ENCODE measurements at regions not wholly inside any gene's neighbourhood (a gene's known extent, or its start where the extent isn't known, plus 50 kb on each side); places are given as distances from the start of the nearest gene placed in this dataset.

DNA sequence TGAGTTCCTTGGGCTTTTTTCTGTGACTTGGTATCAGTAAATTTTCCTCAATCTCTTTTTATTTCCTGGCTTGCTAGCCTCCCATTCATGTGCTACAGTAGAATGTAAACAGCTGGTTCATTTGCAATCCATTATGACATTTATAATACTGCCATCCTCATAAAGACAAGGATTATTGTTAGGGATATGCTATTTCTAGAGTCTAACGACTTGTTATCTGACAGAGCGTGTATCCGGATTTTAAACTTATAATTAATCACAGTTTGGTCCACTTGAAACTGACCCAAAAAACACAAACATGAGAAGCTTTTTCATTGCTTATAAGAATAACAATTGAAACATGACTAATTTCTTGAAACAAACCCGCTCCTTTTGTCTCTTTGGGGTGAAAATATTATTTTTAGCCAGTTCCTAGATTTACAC lies 585.8 kb downstream of the TLE4 start:
- in situ Hi-C loops (cut with HindIII; ENCODE audit: low pct_unique_long_range_greater_than_20kb, low sequenced_read_pairs) (no loop called here), intact Hi-C loops (cut with micrococcal nuclease; ENCODE audit: unreplicated experiment) (no loop called here)
- Histone ChIP-seq H3K27me3 (ENCODE audit: control insufficient read depth, insufficient read depth, low read length) (no peaks in the 10 kb centered on the region), H3K9me3 (ENCODE audit: control insufficient read depth, insufficient read depth, low read depth, low read length) (no peaks in the 10 kb centered on the region), H3K4me1 (ENCODE audit: control insufficient read depth, insufficient read depth, low read length) (no peaks in the 10 kb centered on the region), H3K4me3 (ENCODE audit: low read depth in 2 of 2, low read length in 2 of 2) (no peak overlapping the region), H3K27ac (ENCODE audit: low read length) (no peak overlapping the region), H3K36me3 (ENCODE audit: control insufficient read depth, insufficient read depth, low read length) (no peaks in the 10 kb centered on the region)
- DNase-seq (ENCODE audit: low read depth, low spot score) (no peak), ATAC-seq (no peak)
- CTCF ChIA-PET, result no interaction called here
- TF ChIP-seq TCF7L2 (IDR thresholded peaks at IDR 0.05; ENCODE audit: low read depth, low read length) (no peak), SIN3A (IDR thresholded peaks at IDR 0.05; ENCODE audit: borderline replicate concordance, insufficient read depth, low read depth, low read length) (no peak), POLR2AphosphoS5 (IDR thresholded peaks at IDR 0.05; ENCODE audit: low read depth, low read length) (no peak)
- TF ChIP-seq, protein P1, sequence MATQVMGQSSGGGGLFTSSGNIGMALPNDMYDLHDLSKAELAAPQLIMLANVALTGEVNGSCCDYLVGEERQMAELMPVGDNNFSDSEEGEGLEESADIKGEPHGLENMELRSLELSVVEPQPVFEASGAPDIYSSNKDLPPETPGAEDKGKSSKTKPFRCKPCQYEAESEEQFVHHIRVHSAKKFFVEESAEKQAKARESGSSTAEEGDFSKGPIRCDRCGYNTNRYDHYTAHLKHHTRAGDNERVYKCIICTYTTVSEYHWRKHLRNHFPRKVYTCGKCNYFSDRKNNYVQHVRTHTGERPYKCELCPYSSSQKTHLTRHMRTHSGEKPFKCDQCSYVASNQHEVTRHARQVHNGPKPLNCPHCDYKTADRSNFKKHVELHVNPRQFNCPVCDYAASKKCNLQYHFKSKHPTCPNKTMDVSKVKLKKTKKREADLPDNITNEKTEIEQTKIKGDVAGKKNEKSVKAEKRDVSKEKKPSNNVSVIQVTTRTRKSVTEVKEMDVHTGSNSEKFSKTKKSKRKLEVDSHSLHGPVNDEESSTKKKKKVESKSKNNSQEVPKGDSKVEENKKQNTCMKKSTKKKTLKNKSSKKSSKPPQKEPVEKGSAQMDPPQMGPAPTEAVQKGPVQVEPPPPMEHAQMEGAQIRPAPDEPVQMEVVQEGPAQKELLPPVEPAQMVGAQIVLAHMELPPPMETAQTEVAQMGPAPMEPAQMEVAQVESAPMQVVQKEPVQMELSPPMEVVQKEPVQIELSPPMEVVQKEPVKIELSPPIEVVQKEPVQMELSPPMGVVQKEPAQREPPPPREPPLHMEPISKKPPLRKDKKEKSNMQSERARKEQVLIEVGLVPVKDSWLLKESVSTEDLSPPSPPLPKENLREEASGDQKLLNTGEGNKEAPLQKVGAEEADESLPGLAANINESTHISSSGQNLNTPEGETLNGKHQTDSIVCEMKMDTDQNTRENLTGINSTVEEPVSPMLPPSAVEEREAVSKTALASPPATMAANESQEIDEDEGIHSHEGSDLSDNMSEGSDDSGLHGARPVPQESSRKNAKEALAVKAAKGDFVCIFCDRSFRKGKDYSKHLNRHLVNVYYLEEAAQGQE (IDR thresholded peaks at IDR 0.05; ENCODE audit: insufficient read depth in 1 of 2, low read depth in 2 of 2, low read length in 1 of 2), result no peak
- TF ChIP-seq, protein P2, sequence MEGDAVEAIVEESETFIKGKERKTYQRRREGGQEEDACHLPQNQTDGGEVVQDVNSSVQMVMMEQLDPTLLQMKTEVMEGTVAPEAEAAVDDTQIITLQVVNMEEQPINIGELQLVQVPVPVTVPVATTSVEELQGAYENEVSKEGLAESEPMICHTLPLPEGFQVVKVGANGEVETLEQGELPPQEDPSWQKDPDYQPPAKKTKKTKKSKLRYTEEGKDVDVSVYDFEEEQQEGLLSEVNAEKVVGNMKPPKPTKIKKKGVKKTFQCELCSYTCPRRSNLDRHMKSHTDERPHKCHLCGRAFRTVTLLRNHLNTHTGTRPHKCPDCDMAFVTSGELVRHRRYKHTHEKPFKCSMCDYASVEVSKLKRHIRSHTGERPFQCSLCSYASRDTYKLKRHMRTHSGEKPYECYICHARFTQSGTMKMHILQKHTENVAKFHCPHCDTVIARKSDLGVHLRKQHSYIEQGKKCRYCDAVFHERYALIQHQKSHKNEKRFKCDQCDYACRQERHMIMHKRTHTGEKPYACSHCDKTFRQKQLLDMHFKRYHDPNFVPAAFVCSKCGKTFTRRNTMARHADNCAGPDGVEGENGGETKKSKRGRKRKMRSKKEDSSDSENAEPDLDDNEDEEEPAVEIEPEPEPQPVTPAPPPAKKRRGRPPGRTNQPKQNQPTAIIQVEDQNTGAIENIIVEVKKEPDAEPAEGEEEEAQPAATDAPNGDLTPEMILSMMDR (IDR thresholded peaks at IDR 0.05), result no peak
- no TSS peak for BruUV-seq (replicated peaks)
- POLR2A ChIA-PET, result no interaction called here

DNA sequence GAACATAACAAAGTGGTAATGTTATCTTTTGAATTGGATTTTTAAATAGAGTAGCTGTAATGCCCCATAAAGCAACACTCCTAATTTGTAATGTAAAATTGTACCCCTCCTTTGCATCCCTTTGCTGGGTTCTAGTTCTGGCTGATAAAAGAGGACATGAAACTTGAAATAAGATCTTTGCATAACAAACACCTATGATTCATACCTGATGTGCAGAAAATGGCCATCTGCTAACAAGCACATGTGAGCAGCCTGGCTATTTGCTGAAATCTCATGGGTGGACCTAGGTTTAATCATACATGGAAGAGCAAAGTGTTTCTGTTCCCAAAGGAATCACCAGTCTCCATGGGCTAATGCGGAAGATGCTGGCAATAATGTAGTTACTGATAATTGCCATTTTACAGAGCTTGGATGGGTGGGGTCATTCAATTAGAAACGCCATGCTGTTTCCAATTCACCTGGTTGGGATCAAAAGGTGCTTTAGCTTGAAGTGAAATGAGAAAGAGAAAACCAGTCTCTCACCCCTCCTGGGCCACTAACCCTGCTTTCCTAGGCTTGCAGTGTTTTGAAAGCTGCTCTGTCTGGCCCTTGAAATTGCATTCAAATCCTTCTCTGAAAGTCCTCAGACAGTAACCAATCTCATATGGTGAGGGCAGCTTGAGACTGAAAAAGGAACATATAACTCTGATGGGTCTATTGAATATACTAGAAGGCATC lies 585.1 kb downstream of the TLE4 start:
- in situ Hi-C loops (cut with HindIII; ENCODE audit: low pct_unique_long_range_greater_than_20kb, low sequenced_read_pairs), result no loop called here
- Histone ChIP-seq H3K9me3 (ENCODE audit: control insufficient read depth, insufficient read depth, low read depth, low read length) (no peaks in the 10 kb centered on the region), H3K27me3 (ENCODE audit: control insufficient read depth, insufficient read depth, low read length) (no peaks in the 10 kb centered on the region), H3K36me3 (ENCODE audit: control insufficient read depth, insufficient read depth, low read length) (no peaks in the 10 kb centered on the region), H3K4me3 (ENCODE audit: low read depth in 2 of 2, low read length in 2 of 2) (no peak overlapping the region), H3K4me1 (ENCODE audit: control insufficient read depth, insufficient read depth, low read length) (no peaks in the 10 kb centered on the region), H3K27ac (ENCODE audit: low read length) (no peak overlapping the region)
- intact Hi-C loops (cut with micrococcal nuclease; ENCODE audit: unreplicated experiment), result no loop called here
- TF ChIP-seq, protein P2 (IDR thresholded peaks at IDR 0.05), result no peak
- BruUV-seq (replicated peaks), result no TSS peak
- ChIA-PET POLR2A (no interaction called here), CTCF (no interaction called here)
- ATAC-seq (no peak), DNase-seq (ENCODE audit: low read depth, low spot score) (no peak)

Measured in Panc1 (cell line).